Amniotic stem cell (primary cell): ENCODE measurements at regions not wholly inside any gene's neighbourhood (a gene's known extent, or its start where the extent isn't known, plus 50 kb on each side); places are given as distances from the start of the nearest gene placed in this dataset.
"Not testable (repeated sequence)": the region's sequence is repeated elsewhere in the genome, so short reads cannot be mapped to it uniquely, and the experiment has no call there.

ENCODE experiments used
- DNase-seq: peaks from one replicate; lab custom pipeline; 2025; lab: John Stamatoyannopoulos, UW

GRCh38 chr12:131362291-131363211, 348.3 kb upstream of the SFSWAP start:
- DNase-seq, result no peak

GRCh38 chr12:131363393-131363792, 347.5 kb upstream of the SFSWAP start:
- no peak for DNase-seq

- DNase-seq, result no peak
Observed at GRCh38 chr12:131363841-131364495, 346.9 kb upstream of the SFSWAP start.

- DNase-seq, result no peak
Observed at GRCh38 chr12:131364903-131365820, 345.7 kb upstream of the SFSWAP start.

- DNase-seq, result no peak
Observed at GRCh38 chr12:131365821-131366260, 345.0 kb upstream of the SFSWAP start.

GRCh38 chr12:131366261-131366871, 344.5 kb upstream of the SFSWAP start:
- no peak for DNase-seq

GRCh38 chr12:131367067-131367982, 343.6 kb upstream of the SFSWAP start:
- not testable (repeated sequence) for DNase-seq

GRCh38 chr12:131367983-131368667, 342.8 kb upstream of the SFSWAP start:
- no peak for DNase-seq

- no peak for DNase-seq
Observed at GRCh38 chr12:131368668-131369071, 342.2 kb upstream of the SFSWAP start.

GRCh38 chr12:131369094-131369845, 341.6 kb upstream of the SFSWAP start:
- no peak for DNase-seq

- no peak for DNase-seq
Observed at GRCh38 chr12:131370321-131370720, 340.6 kb upstream of the SFSWAP start.

GRCh38 chr12:131370791-131371347, 340.0 kb upstream of the SFSWAP start:
- DNase-seq, result no peak

GRCh38 chr12:131371401-131372170, 339.3 kb upstream of the SFSWAP start:
- no peak for DNase-seq

GRCh38 chr12:131372171-131372475, 338.8 kb upstream of the SFSWAP start:
- DNase-seq, result no peak

GRCh38 chr12:131372706-131373195, 338.1 kb upstream of the SFSWAP start:
- DNase-seq, result no peak

- no peak for DNase-seq
Observed at GRCh38 chr12:131375261-131375971, 335.5 kb upstream of the SFSWAP start.

GRCh38 chr12:131375972-131376345, 334.9 kb upstream of the SFSWAP start:
- DNase-seq, result no peak
